SK-N-SH treated with all-trans-retinoic acid at 6 μM for 48 hours (cell line): ENCODE measurements at regions not wholly inside any gene's neighbourhood (a gene's known extent, or its start where the extent isn't known, plus 50 kb on each side); places are given as distances from the start of the nearest gene placed in this dataset.

ENCODE experiments used
- ATAC-seq: fragments of 200-7000 bp; cut with Tn5 transposase; 3 replicates; pipeline ENCODE4 v1.9.1; 2020; ENCODE audit warnings: mild to moderate bottlenecking, moderate library complexity
- ARNTL ChIP-seq: fragments of 450-650 bp; formaldehyde crosslinking; IDR thresholded peaks from 2 replicates; pipeline ENCODE4 v1.5.0; 2020; ENCODE audit warnings: low read depth, mild to moderate bottlenecking, moderate library complexity, borderline replicate concordance
- CREB5 ChIP-seq: fragments of 250-450 bp; sonication (Bioruptor Pico); IDR thresholded peaks from 2 replicates; pipeline ENCODE4 v1.5.1; 2020; ENCODE audit warnings: low read depth, mild to moderate bottlenecking, moderate library complexity
- CSRNP3 ChIP-seq: fragments of 250-450 bp; sonication (Bioruptor Pico); IDR thresholded peaks from 2 replicates; pipeline ENCODE4 v1.5.1; 2021; ENCODE audit warnings: mild to moderate bottlenecking, moderate library complexity
- GLIS3 ChIP-seq: fragments of 250-450 bp; sonication (Bioruptor Pico); IDR thresholded peaks from 2 replicates; pipeline ENCODE4 v1.5.0; 2020; ENCODE audit warnings: mild to moderate bottlenecking, moderate library complexity
- ISL1 ChIP-seq: fragments of 250-450 bp; sonication (Bioruptor Pico); IDR thresholded peaks from 2 replicates; pipeline ENCODE4 v2.1.2; 2022; ENCODE audit warnings: mild to moderate bottlenecking, moderate library complexity
- PATZ1 ChIP-seq: fragments of 250-450 bp; sonication (Bioruptor Pico); IDR thresholded peaks from 2 replicates; pipeline ENCODE4 v1.8.0; 2020; ENCODE audit warnings: mild to moderate bottlenecking, moderate library complexity, borderline replicate concordance
- POU6F1 ChIP-seq: fragments of 250-450 bp; sonication (Bioruptor Pico); IDR thresholded peaks from 2 replicates; pipeline ENCODE4 v1.8.0; 2021; ENCODE audit warnings: low read depth, mild to moderate bottlenecking, moderate library complexity, borderline replicate concordance
- PPARA ChIP-seq: fragments of 250-450 bp; sonication (Bioruptor Pico); IDR thresholded peaks from 2 replicates; pipeline ENCODE4 v1.5.0; 2020; ENCODE audit warnings: mild to moderate bottlenecking, borderline replicate concordance
- RARB ChIP-seq: fragments of 250-450 bp; sonication (Bioruptor Pico); IDR thresholded peaks from 2 replicates; pipeline ENCODE4 v1.8.0; 2021; ENCODE audit warnings: mild to moderate bottlenecking, moderate library complexity
- SNAI2 ChIP-seq: fragments of 250-450 bp; sonication (Bioruptor Pico); IDR thresholded peaks from 2 replicates; pipeline ENCODE4 v1.5.0; 2020; ENCODE audit warnings: mild to moderate bottlenecking, moderate library complexity
- TCF4 ChIP-seq: fragments of 250-450 bp; sonication (Bioruptor Pico); IDR thresholded peaks from 2 replicates; pipeline ENCODE4 v1.8.0; 2021; ENCODE audit warnings: mild to moderate bottlenecking, moderate library complexity, borderline replicate concordance
- TOX ChIP-seq: fragments of 250-450 bp; sonication (Bioruptor Pico); IDR thresholded peaks from 2 replicates; pipeline ENCODE4 v1.8.0; 2021; ENCODE audit warnings: mild to moderate bottlenecking, moderate library complexity, borderline replicate concordance
- TSHZ2 ChIP-seq: fragments of 250-450 bp; sonication (Bioruptor Pico); IDR thresholded peaks from 2 replicates; pipeline ENCODE4 v1.5.0; 2020; ENCODE audit warnings: mild to moderate bottlenecking, moderate library complexity
- ZFP3 ChIP-seq: fragments of 250-450 bp; sonication (Bioruptor Pico); IDR thresholded peaks from 2 replicates; pipeline ENCODE4 v1.5.0; 2020; ENCODE audit warnings: mild to moderate bottlenecking, moderate library complexity
- ZFP30 ChIP-seq: fragments of 450-650 bp; formaldehyde crosslinking; IDR thresholded peaks from 2 replicates; pipeline ENCODE4 v1.5.0; 2022; ENCODE audit warnings: mild to moderate bottlenecking, moderate library complexity
- ZNF8 ChIP-seq: fragments of 450-650 bp; formaldehyde crosslinking; IDR thresholded peaks from 2 replicates; pipeline ENCODE4 v1.5.0; 2020; ENCODE audit warnings: mild to moderate bottlenecking, moderate library complexity

- TF ChIP-seq POU6F1 (CRISPR knock-in tag) (no peak), ZFP3 (CRISPR knock-in tag) (no peak), CREB5 (CRISPR knock-in tag) (no peak), ZNF8 (CRISPR knock-in tag) (no peak)
- TF ChIP-seq, all 23 proteins: peak for 0
These were observed 94.0 kb downstream of the SPATA31D1 start (continued) for GRCh38 chr9:82082563-82082962.

GRCh38 chr9:82088591-82088990 lies 100.0 kb downstream of the SPATA31D1 start:
- ATAC-seq = no peak
- TF ChIP-seq RARB (CRISPR knock-in tag) = no peak
- TF ChIP-seq SNAI2 = no peak
- TF ChIP-seq PATZ1 (CRISPR knock-in tag) = no peak
- no peak for TF ChIP-seq ISL1 (CRISPR knock-in tag)

GRCh38 chr9:82090046-82090445 lies 101.5 kb downstream of the SPATA31D1 start:
- no peak for ATAC-seq
- no peak for TF ChIP-seq TCF4 (CRISPR knock-in tag)
- TF ChIP-seq GLIS3 (CRISPR knock-in tag) = no peak
- no peak for TF ChIP-seq CSRNP3
- TF ChIP-seq ISL1 (CRISPR knock-in tag) = no peak
- TF ChIP-seq PPARA = no peak
- no peak for TF ChIP-seq ARNTL (CRISPR knock-in tag)
- TF ChIP-seq POU6F1 (CRISPR knock-in tag) = no peak
- TF ChIP-seq SNAI2 = no peak

- no peak; the same call in 1 of the 3 replicates for ATAC-seq
- no peak for TF ChIP-seq PATZ1 (CRISPR knock-in tag)
- no peak for TF ChIP-seq GLIS3 (CRISPR knock-in tag)
- no peak for TF ChIP-seq TOX (CRISPR knock-in tag)
- TF ChIP-seq RARB (CRISPR knock-in tag) = no peak
- no peak for TF ChIP-seq ISL1 (CRISPR knock-in tag)
- TF ChIP-seq ZNF8 (CRISPR knock-in tag) = no peak
These were observed 102.5 kb downstream of the SPATA31D1 start for GRCh38 chr9:82091100-82091499.

- ATAC-seq = no peak
- no peak for TF ChIP-seq TCF4 (CRISPR knock-in tag)
- no peak for TF ChIP-seq TSHZ2 (CRISPR knock-in tag)
- TF ChIP-seq GLIS3 (CRISPR knock-in tag) = no peak
- TF ChIP-seq POU6F1 (CRISPR knock-in tag) = no peak
- no peak for TF ChIP-seq ZFP30
- TF ChIP-seq PATZ1 (CRISPR knock-in tag) = no peak
- TF ChIP-seq ZFP3 (CRISPR knock-in tag) = no peak
These were observed 103.0 kb downstream of the SPATA31D1 start for GRCh38 chr9:82091610-82092009.
